CD4-positive, CD25-positive, alpha-beta regulatory T cell (primary cell): ENCODE measurements at regions not wholly inside any gene's neighbourhood (a gene's known extent, or its start where the extent isn't known, plus 50 kb on each side); places are given as distances from the start of the nearest gene placed in this dataset.

Source experiments
- ATAC-seq, 2 donors: fragments of 150-1000 bp; cut with Tn5 transposase; one replicate each; pipeline ENCODE4 v1.10.0; 2021; ENCODE audit warnings: low read depth in 2 of 2, moderate number of reproducible peaks in 2 of 2, moderate library complexity in 1 of 2
- DNase-seq, 3 donors: peaks; one replicate each; pipeline versions ENCODE4 v3.0.0 to v3.0.0-alpha.2; 2012 to 2022; ENCODE audit warnings: mixed read lengths in 1 of 3
- H3K27ac ChIP-seq: one replicate; pipeline ENCODE4 v1.7.0; 2013; ENCODE audit warnings: mild to moderate bottlenecking, low read length; ENCODE audit not compliant: insufficient read depth, poor library complexity, severe bottlenecking
- H3K27me3 ChIP-seq: one replicate; pipeline ENCODE4 v1.7.0; 2013; ENCODE audit warnings: low read length; ENCODE audit not compliant: control insufficient read depth, insufficient read depth
- H3K36me3 ChIP-seq: one replicate; pipeline ENCODE4 v1.7.0; 2013; ENCODE audit warnings: mild to moderate bottlenecking, low read length, moderate library complexity; ENCODE audit not compliant: control insufficient read depth, insufficient read depth
- H3K4me1 ChIP-seq: 2 replicates; pipeline ENCODE4 v1.7.0; 2013; ENCODE audit warnings: mild to moderate bottlenecking, low read length; ENCODE audit not compliant: insufficient read depth, control insufficient read depth, poor library complexity, severe bottlenecking
- H3K4me3 ChIP-seq: one replicate; pipeline ENCODE4 v1.7.0; 2013; ENCODE audit warnings: low read depth, mild to moderate bottlenecking, low read length, moderate library complexity
- H3K9me3 ChIP-seq, 2 experiments: 1 replicate in 1 of 2; 2 replicates in 1 of 2; pipeline ENCODE4 v1.7.0; 2013; ENCODE audit warnings: low read length in 2 of 2, mild to moderate bottlenecking in 1 of 2, moderate library complexity in 1 of 2; ENCODE audit not compliant: control insufficient read depth in 2 of 2
- H3K27ac Mint-ChIP-seq, 3 donors: one replicate each; pipeline ENCODE4 v1.8.0; 2020 to 2022; ENCODE audit warnings: mild to moderate bottlenecking in 3 of 3, mixed read lengths in 3 of 3, moderate library complexity in 2 of 3
- H3K27me3 Mint-ChIP-seq: one replicate; pipeline ENCODE4 v1.8.0; 2022; ENCODE audit warnings: mild to moderate bottlenecking, mixed read lengths
- H3K36me3 Mint-ChIP-seq: one replicate; pipeline ENCODE4 v1.8.0; 2020; ENCODE audit warnings: mixed read lengths
- H3K4me1 Mint-ChIP-seq, 4 donors: one replicate each; pipeline ENCODE4 v1.8.0; 2020 to 2022; ENCODE audit warnings: mixed read lengths in 4 of 4, mild to moderate bottlenecking in 1 of 4
- H3K4me3 Mint-ChIP-seq, 4 donors: one replicate each; pipeline ENCODE4 v1.8.0; 2020 to 2022; ENCODE audit warnings: mild to moderate bottlenecking in 4 of 4, mixed read lengths in 4 of 4, moderate library complexity in 3 of 4
- H3K9me3 Mint-ChIP-seq, 7 donors: one replicate each; pipeline ENCODE4 v1.8.0; 2020 to 2022; ENCODE audit warnings: mixed read lengths in 7 of 7, mild to moderate bottlenecking in 3 of 7, moderate library complexity in 2 of 7

GRCh38 chr9:93900971-93901861 lies 53.9 kb downstream of the BARX1 start:
- Histone ChIP-seq H3K27ac (no peak overlapping the region), H3K4me3 (no peak overlapping the region), H3K9me3 (no peaks in the 10 kb centered on the region), H3K27me3 (no peaks in the 10 kb centered on the region), H3K4me1 (peaks cover 36% of the 10 kb centered on the region), H3K36me3 (no peaks in the 10 kb centered on the region)
- H3K36me3 Mint-ChIP-seq: no peaks in the 10 kb centered on the region
- H3K9me3 Mint-ChIP-seq: no peaks in the 10 kb centered on the region
- no peak for ATAC-seq
- no peaks in the 10 kb centered on the region for H3K27me3 Mint-ChIP-seq
- no peak overlapping the region for H3K4me3 Mint-ChIP-seq
- DNase-seq: no peak
- peak overlapping the region in 2 of 3 donors; percentile 87 to 98 for H3K27ac Mint-ChIP-seq
- H3K4me1 Mint-ChIP-seq: peaks cover 6 to 51% (median 19%) of the 10 kb centered on the region in 4 donors

GRCh38 chr9:93900436-93900819 lies 54.7 kb downstream of the BARX1 start:
- H3K9me3 Mint-ChIP-seq: no peaks in the 10 kb centered on the region
- peak overlapping the region in 1 of 4 donors; percentile 72 for H3K4me3 Mint-ChIP-seq
- Histone ChIP-seq H3K9me3 (no peaks in the 10 kb centered on the region), H3K4me3 (no peak overlapping the region), H3K36me3 (no peaks in the 10 kb centered on the region), H3K4me1 (peaks cover 30% of the 10 kb centered on the region), H3K27me3 (no peaks in the 10 kb centered on the region), H3K27ac (no peak overlapping the region)
- H3K4me1 Mint-ChIP-seq: peaks cover 6 to 49% (median 17%) of the 10 kb centered on the region in 4 donors
- peak overlapping the region; percentile 79 to 98 (median 88) for H3K27ac Mint-ChIP-seq
- H3K36me3 Mint-ChIP-seq: no peaks in the 10 kb centered on the region
- H3K27me3 Mint-ChIP-seq: no peaks in the 10 kb centered on the region
- no peak for DNase-seq
- ATAC-seq: no peak

- H3K4me3 Mint-ChIP-seq: peak overlapping the region in 2 of 4 donors; percentile 32 to 72
- no peaks in the 10 kb centered on the region for H3K36me3 Mint-ChIP-seq
- ATAC-seq (no peak), DNase-seq (no peak)
- no peaks in the 10 kb centered on the region for H3K27me3 Mint-ChIP-seq
- H3K27ac ChIP-seq: no peak overlapping the region
- peak overlapping the region; percentile 88 to 98 (median 97) for H3K27ac Mint-ChIP-seq
- no peak overlapping the region for H3K4me3 ChIP-seq
- H3K4me1 ChIP-seq: peaks cover 29% of the 10 kb centered on the region
- H3K27me3 ChIP-seq: no peaks in the 10 kb centered on the region
- no peaks in the 10 kb centered on the region for H3K36me3 ChIP-seq
- no peaks in the 10 kb centered on the region for H3K9me3 Mint-ChIP-seq
- no peaks in the 10 kb centered on the region for H3K9me3 ChIP-seq
- H3K4me1 Mint-ChIP-seq: peaks cover 6 to 45% (median 17%) of the 10 kb centered on the region in 4 donors
Measured at GRCh38 chr9:93899609-93900435, 55.3 kb downstream of the BARX1 start.

GRCh38 chr9:93898502-93899426 lies 56.4 kb downstream of the BARX1 start:
- Histone ChIP-seq H3K4me1 (peaks cover 29% of the 10 kb centered on the region), H3K36me3 (no peaks in the 10 kb centered on the region), H3K27me3 (no peaks in the 10 kb centered on the region), H3K4me3 (peak overlapping the region; percentile 34), H3K27ac (peak overlapping the region; percentile 66), H3K9me3 (no peaks in the 10 kb centered on the region)
- Mint-ChIP-seq H3K9me3 (no peaks in the 10 kb centered on the region), H3K27ac (peak overlapping the region; percentile 97 to 99 (median 98)), H3K4me3 (peak overlapping the region in 3 of 4 donors; percentile 21 to 76 (median 74)), H3K27me3 (no peaks in the 10 kb centered on the region), H3K4me1 (peaks cover 6 to 45% (median 17%) of the 10 kb centered on the region in 4 donors), H3K36me3 (no peaks in the 10 kb centered on the region)
- ATAC-seq: peak in 1 of 2 donors; percentile 19
- no peak for DNase-seq

- Mint-ChIP-seq H3K4me1 (peaks cover 6 to 45% (median 17%) of the 10 kb centered on the region in 4 donors), H3K27ac (peak overlapping the region; percentile 97 to 99 (median 98)), H3K9me3 (peaks cover 0 to 2% (median 0%) of the 10 kb centered on the region in 7 donors), H3K27me3 (no peaks in the 10 kb centered on the region), H3K4me3 (peak overlapping the region in 3 of 4 donors; percentile 43 to 76 (median 74)), H3K36me3 (no peaks in the 10 kb centered on the region)
- Histone ChIP-seq H3K9me3 (peaks cover 0 to under 1% of the 10 kb centered on the region in 2 experiments), H3K36me3 (no peaks in the 10 kb centered on the region), H3K4me3 (peak overlapping the region; percentile 34), H3K27ac (peak overlapping the region; percentile 66), H3K27me3 (no peaks in the 10 kb centered on the region), H3K4me1 (peaks cover 29% of the 10 kb centered on the region)
- DNase-seq (peak in 2 of 3 donors; percentile 32 to 93), ATAC-seq (peak; percentile 73 to 93)
Measured at GRCh38 chr9:93898026-93898425, 57.1 kb downstream of the BARX1 start.

- Histone ChIP-seq H3K36me3 (no peaks in the 10 kb centered on the region), H3K27me3 (no peaks in the 10 kb centered on the region), H3K27ac (peak overlapping the region; percentile 66), H3K4me1 (peaks cover 29% of the 10 kb centered on the region), H3K9me3 (peaks cover 0 to 8% of the 10 kb centered on the region in 2 experiments), H3K4me3 (no peak overlapping the region)
- Mint-ChIP-seq H3K4me3 (peak overlapping the region; percentile 43 to 76 (median 71)), H3K27me3 (no peaks in the 10 kb centered on the region), H3K27ac (peak overlapping the region; percentile 97 to 99 (median 98)), H3K9me3 (peaks cover 0 to 7% (median 2%) of the 10 kb centered on the region in 7 donors), H3K36me3 (peaks cover 3% of the 10 kb centered on the region), H3K4me1 (peaks cover 6 to 45% (median 17%) of the 10 kb centered on the region in 4 donors)
- DNase-seq (peak in 1 of 3 donors; percentile 23), ATAC-seq (no peak)
Measured at GRCh38 chr9:93897075-93897970, 57.8 kb downstream of the BARX1 start.
